Right ventricle myocardium superior (tissue), 1 donor: ENCODE measurements at regions not wholly inside any gene's neighbourhood (a gene's known extent, or its start where the extent isn't known, plus 50 kb on each side); places are given as distances from the start of the nearest gene placed in this dataset.
"Not testable (repeated sequence)": the region's sequence is repeated elsewhere in the genome, so short reads cannot be mapped to it uniquely, and the experiment has no call there.

ENCODE experiments used
- ATAC-seq: fragments of 200-7000 bp; cut with Tn5 transposase; one replicate; pipeline ENCODE4 v1.9.1; 2020; ENCODE audit warnings: mild to moderate bottlenecking; ENCODE audit not compliant: poor library complexity
- DNase-seq: peaks from one replicate; pipeline ENCODE4 v3.0.0-alpha.2; 2020
- intact Hi-C: fragments of 100-400 bp; cut with DNase I; formaldehyde crosslinking; loops from one replicate; pipeline ENCODE4 v1.11.2; 2022
- donor health status: DM: no; HTN: yes; CAD: no; lungs with severe emphysema.

DNA sequence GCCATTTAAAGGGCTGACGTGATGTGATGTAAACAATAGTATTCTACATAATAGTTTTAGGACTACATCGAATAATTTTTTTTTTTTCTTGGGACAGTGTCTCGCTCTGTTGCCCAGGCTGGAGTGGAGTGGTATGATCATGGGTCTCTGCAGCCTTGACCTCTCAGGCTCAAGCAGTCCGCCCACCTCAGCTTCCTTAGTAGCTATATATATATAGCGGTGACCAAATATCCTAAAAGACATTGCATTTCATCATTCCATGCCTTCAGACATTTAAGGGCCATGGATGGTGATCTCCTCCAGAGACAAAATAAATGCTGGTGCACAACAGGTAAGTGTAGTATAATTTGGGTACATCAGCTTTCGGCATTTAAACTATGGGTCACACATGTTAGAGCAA lies 245.4 kb upstream of the NOTCH2NLA start:
- DNase-seq, ATAC-seq, intact Hi-C loops: not testable (repeated sequence)

DNA sequence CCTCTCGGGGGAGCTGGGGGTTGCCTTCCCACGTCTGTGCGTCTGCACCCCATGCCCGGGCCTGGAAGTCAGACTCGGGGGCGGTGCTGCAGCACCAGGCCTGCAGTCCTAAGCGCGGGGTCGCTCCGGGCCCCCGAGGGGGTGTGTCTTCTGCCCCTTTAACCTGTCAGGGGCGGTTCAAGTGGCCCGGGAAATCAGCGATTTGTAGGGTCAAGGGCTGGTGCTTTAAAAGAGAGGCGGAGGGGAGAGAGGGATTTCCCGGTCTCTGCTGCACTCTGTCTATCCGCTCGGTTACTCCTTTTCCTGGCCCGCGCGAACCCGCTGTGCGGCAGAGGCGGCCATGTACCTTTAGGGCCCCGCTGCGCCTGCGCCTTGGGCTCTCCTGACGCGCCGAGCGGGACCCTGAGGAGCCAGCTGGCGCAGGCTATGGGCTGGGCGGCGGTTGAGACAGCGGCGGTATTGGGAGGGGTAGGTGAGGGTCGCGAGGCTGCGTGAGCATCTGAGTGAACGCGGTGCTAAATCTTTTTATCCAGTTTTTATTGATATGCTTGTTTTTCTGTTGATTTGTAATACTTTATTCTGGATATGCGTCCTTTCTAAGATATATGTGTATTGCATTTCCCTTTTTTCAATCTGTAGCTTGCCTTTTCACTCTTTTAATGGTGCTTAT lies 243.5 kb upstream of the NOTCH2NLA start:
- ATAC-seq (peak; percentile 99), DNase-seq (peak; percentile 92)
- intact Hi-C loops = not testable (repeated sequence)

DNA sequence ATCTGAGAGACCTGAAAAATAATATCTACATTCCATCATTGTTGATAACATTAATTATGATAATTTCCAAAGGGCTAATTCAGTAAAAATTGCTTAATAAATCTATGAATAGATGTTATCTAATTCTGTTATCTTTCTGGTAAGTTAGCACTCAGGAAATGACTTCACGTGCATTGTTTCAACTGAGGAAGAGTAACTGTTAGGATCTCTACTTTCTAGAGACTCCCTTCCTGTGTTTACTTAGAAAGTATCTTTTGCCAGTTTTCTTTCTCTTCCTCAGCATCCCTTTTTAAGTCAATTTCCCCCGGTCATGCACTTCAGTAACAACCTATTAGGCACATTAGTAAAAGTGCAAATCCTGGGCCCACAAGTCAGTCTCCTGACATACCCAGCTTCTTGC lies 231.1 kb upstream of the NOTCH2NLA start:
- intact Hi-C loops, ATAC-seq, DNase-seq: not testable (repeated sequence)

DNA sequence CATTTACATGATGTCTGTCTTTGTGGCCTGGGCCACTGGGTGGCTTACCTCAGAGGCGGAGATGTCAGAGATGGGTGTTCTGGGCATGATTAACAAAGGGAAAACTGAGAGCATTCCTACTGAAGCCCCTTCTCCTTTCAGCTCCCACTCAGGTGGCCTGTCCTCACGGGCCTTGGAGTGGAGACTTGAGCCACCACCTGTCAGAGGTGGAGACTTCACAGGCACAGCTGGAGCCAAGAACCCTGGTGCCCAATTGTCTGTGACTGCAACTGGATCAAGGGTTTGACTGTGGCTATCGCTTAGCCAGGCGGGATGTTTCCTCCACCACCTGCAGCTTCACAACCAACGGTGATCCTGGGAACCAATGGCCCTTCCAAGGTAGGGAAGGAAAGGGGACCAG lies 230.5 kb upstream of the NOTCH2NLA start:
- ATAC-seq, DNase-seq, intact Hi-C loops: not testable (repeated sequence)

DNA sequence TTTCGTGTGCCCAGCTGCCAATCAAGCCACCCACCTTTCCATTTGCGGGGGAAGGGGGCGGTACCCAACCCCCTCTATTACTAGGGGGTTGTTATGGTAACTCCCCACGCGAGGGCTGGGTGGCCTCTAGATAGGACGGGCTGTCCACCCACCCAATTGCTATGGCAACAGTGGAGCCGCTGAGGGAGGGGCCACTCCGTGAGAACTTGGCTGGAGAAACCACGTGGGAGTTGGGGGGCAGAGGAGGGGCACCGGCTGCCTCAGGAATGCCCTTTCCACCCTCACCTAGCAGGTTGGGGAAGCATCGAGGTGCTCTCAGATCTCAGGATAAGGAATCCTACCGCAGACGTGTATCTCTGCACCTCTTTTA lies 220.0 kb upstream of the NOTCH2NLA start:
- intact Hi-C loops, ATAC-seq, DNase-seq: not testable (repeated sequence)

DNA sequence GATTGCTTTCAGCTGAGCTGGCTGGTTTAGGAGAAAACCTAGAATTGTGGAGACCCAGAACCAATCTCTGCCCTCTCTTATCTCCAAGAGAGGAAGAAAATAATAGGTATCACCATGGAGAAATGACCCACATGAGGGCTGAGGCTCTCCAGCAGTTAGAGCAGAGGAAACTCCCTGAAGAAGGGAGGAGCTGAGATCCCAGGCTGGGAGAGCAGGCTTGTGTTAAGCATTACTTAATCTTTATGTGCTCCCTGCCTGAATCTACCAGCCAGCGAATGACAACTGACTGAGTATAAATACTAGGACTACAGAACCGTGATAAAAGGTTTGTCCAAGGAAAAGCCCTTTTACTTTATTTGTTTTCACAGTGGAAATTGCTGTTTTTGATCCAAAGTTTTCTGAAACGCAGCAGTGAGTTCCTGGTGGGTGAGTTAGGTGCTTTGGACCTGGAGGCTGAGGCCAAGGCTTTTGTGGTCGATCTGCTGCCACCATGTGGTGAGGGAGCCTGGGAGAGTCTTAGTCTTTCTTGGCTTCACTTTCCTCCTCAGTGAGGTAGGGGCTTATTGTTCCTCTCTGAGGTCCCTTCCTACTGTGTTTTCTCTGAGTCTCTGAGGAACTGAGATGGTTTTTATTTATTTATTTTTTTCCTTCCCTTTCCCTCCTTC lies 219.5 kb upstream of the NOTCH2NLA start:
- intact Hi-C loops, ATAC-seq: not testable (repeated sequence)

DNA sequence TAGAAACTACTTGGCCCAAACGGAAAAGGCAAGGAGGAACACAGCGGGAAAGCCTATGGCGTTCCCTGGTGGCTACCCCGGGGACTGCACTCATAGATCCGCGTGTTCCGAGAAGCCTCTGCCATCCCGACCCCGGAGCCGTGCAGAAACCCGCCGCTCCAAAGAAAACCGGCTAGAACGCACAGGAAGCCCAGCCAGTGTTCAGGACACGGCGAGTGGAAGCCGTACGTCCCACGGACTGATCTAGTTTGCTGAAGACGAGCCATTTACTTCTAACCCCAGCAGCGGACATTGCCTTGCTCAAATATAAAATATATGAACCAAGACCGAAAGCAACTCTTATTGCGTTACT lies 215.0 kb upstream of the NOTCH2NLA start:
- intact Hi-C loops, DNase-seq, ATAC-seq: not testable (repeated sequence)

More for the DNA sequence above, 219.5 kb upstream of the NOTCH2NLA start:
- peak; percentile 57 for DNase-seq

DNA sequence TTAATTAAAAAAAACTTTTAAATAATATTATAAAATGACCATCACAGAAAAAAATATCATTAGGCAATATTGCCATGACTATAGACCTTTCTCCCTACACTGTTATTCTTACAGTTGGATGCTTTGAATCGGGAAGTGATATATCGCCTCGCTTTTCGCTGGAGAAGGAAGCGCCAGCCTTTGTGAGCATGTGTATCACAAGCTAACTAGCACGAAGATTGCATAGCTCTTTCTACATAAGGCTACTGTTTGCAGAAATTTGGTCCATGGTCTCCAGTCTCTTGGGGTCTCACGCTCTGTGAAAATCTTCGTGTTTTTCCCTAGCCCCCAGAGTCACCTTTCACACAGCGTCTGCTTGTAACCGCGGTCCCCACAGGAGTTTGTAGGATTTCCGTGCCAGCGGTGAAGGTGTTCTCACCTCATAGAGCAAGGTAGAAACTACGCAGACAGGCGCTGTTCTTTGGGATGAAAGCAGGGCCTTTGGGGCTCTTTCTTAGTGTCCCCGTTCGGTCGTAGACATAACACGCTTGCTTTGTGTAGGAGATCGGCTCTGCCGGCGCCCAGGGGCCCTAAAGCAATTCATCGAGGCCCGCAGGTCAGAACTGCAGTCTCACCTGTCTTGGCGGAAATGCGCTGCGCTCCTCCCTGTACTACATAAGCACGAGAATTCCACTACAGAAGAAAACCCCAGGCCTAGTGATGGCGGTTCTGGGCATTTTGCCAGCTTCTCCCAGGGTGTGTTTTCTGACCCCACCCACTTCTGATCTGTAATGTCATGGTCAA lies 214.5 kb upstream of the NOTCH2NLA start:
- intact Hi-C loops, DNase-seq, ATAC-seq: not testable (repeated sequence)

DNA sequence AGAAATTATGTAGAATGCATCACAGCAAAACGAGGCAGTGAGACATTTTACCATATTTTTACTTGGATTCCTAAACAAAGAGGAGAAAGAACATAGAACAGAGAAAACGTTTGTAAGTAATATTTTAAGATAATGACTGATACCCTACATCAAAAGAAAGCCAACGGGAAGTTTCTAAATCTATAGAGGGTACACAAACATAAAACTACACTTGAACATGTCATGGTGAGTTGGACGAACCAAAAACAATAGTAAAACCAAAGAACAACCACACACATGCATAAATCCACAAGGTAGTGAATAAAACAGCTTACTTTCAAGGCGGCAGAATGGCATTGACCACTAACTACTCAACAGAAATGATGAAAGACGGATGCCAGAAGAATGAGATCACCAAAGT lies 209.7 kb upstream of the NOTCH2NLA start:
- ATAC-seq = not testable (repeated sequence)

DNA sequence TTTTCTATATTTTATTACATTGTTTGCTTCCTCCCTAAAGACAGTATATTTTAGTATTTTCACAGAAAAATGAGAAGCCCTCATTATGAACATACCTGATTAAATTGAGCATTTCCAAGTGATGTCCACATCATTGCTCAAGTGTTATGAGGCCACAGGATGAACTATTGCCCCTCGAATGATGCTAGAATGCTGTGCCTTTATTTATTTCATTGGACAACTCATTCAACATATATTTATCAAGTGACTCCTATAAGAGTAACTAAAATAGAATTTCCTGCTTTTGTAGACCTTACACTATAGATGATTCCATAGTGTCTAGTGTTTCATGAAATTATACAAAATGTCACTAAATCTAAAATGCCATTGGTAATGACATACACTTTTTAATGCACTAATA lies 187.8 kb upstream of the NOTCH2NLA start:
- DNase-seq, intact Hi-C loops, ATAC-seq: not testable (repeated sequence)

More for the DNA sequence above, 209.7 kb upstream of the NOTCH2NLA start:
- DNase-seq, intact Hi-C loops: not testable (repeated sequence)

DNA sequence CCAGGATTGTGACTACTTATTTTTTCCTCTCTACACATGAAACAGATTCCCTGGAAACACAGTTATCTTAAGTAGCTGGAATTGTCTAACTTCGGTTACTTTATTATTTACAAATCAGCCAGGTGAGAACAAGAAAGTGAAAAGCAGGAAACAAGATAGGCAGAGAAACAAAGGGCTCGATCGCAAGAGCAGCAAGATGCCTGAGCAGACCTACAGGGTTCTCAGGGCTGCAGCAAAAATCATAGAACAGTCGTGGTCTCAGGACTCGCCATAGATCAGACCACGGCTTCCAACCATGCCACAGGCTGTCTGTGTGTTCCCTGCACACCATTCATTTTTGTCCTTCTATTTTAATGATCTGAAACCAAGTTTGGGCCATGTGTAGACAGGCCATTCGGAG lies 186.2 kb upstream of the NOTCH2NLA start:
- ATAC-seq = not testable (repeated sequence)

DNA sequence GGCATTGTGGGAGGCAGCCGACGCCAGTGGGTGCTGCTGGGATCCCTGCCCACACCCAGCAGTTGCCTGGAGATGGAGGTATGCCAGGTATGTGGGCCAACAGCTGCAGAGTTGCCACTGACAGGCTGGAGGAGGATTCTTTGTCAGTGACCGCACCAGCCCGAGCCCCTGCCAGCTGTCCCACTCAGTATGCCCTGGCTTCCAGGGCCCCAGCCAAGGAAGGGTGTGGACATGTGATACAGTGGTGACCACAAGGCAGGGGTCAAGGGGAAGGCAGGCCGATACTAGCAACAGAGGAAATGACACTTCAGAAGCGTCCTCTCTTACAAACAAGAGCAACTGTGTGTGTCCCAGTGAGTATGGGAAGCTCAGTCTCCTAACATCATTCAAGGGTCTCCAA lies 185.1 kb upstream of the NOTCH2NLA start:
- intact Hi-C loops, ATAC-seq: not testable (repeated sequence)
- peak; percentile 63 for DNase-seq

More for the DNA sequence above, 186.2 kb upstream of the NOTCH2NLA start:
- DNase-seq, intact Hi-C loops: not testable (repeated sequence)

DNA sequence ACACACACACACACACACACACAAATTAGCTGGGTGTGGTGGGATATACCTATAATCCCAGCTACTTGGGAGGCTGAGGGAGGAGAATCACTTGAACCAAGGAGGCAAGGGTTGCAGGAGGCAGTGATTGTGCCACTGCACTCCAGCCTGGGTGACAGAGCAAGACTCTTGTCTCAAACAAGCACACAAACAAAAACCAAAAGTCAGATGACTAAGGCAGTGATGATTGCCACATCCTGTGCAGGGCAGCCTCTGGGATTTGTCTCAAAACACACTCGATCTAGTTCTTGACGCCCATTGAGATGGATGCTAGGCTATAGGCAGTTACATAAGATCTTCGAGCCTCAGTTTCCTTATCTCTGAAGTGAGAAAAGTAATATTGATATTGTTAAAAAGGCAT lies 183.1 kb upstream of the NOTCH2NLA start:
- DNase-seq, ATAC-seq, intact Hi-C loops: not testable (repeated sequence)

DNA sequence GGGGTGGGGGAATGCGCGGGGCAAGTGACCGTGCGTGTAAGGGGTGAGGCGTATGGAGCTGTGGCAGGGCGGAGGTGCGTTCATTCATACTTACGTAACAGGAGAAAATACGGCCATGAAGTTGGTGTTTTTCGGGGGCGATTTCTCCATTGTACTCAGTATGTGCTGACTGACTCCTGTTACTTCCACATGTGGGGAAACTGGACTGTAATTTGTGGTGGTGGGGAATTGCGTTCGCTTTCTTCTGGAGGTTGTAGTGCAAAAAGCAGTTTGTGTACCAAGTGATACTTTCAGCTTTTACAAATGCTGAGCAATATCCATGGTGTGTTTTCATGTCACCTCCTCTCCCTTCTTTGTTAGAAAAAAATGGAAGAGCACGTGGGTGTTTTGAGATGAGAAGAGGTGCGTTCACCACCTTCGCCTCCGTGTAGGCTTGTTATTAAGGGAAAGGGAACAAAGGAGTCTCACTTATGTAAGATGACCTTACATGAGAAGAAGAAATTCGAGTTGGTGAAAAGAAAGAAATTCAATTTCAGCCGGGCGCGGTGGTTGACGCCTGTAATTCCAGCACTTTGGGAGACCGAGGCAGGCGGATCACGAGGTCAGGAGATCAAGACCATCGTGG lies 181.1 kb upstream of the NOTCH2NLA start:
- intact Hi-C loops, DNase-seq: not testable (repeated sequence)
- ATAC-seq = peak; percentile 97

DNA sequence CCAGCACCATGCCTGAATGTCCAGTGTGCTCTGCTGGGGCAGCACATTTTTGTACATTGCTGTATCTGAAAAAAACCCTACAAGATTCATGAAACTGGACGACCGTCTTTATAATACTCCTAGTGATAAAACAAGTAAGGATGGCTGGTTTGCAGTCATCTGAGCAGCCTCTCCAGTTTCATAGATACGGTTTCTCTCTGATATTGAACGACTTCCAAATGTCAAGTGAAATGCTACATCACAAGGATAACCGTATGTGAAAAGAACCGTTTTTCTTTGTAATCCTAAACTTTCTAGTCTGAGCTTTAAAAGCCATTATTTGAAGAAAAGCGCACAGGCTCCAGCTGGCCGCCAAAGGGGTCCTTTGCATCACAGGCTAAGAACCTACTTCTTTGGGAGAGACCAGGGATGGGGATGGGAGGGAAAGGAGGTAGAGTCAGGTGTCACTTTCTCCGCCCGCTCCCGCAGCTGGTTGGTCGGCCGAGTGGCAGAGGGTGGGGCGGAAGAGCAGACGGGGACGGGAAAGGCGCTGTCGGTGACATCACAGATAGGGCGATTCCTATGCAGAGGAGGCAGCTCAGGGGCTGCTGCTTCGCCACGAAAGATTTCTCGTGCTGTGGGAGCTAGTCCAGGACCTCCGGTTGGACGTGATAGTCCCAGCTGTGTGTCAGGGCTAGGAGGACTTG lies 180.4 kb upstream of the NOTCH2NLA start:
- ATAC-seq (peak; percentile 99), DNase-seq (peak; percentile 60)
- intact Hi-C loops = not testable (repeated sequence)

DNA sequence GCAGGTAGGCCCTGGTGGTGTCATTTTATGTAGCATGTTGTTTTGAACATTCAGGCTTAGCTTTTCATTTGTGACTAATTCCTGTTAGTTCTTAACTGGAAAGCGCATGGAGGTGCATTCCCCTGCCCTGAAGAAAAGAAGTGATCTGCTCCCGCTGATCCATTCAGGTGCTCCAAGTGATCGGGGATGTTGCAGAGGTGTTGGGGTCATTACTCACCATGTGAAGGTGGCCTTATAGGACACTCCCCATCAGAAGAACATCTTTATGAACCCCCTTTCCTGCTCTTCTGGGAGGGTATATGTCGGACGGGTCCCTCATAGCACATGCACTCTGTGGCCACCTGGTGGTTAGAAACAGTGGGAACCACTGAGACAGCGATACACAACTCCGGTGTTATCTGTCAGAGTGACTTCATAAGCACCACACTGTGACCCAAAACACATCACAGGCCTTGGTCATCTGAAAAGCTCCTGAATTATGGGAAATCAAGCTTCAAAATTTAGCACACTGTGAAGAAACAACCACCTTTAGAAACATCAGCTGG lies 172.5 kb upstream of the NOTCH2NLA start:
- intact Hi-C loops, DNase-seq: not testable (repeated sequence)
- ATAC-seq = peak; percentile 88

DNA sequence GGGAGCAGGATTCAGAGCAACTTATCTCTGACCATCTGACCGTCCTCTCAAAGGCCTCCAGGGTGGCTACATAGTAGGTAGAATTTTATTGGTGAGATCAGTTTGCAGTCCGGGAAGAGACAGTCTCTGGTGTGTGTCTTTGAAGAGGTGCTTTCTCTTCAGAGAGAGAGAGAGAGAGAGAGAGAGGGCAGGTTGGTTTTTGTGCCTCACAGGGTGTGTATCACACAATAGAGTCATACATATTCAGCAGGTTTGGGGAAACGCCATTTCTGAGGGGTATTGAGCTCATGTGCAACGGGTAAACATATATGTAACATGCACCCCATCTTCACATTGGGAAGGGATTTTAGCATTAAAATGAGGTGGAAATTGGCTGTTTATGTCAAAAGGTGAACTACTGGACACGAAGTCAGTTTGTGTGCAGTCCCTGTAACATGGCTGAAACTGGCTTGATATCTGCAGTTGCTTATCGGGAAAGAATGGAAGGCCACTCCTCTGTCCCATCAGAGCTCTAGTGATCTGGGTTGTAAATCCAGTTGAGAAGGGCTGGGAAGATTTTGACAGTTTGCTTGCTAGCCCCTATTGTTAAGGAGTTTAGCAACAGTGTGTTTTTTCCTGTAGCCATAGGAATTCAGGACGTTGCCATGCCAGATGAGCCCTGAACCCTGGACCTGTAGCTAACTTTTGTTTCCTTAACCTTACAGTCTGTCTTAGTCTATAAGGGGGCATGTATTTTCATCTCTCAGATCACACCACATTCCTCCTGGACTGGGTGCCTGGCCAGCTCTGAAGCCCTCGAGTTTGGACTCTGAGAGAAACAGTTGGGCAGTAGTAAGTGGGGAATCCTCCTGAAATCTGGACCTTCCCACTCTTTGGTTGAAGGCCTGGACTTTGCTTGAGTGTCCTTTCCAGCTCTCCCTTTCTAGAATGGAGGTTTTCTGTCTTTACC lies 171.6 kb upstream of the NOTCH2NLA start:
- ATAC-seq, DNase-seq, intact Hi-C loops: not testable (repeated sequence)
